ENCODE measurements at regions not wholly inside any gene's neighbourhood (a gene's known extent, or its start where the extent isn't known, plus 50 kb on each side); places are given as distances from the start of the nearest gene placed in this dataset.
A peak's percentile ranks its signal among the peaks of the same experiment; 100 is the strongest.
"Not testable (repeated sequence)": the region's sequence is repeated elsewhere in the genome, so short reads cannot be mapped to it uniquely, and the experiment has no call there.

GRCh38 chr11:71097506-71098240 lies 154.7 kb downstream of the SHANK2 start:
- H3K36me3 ChIP-seq (replicated peaks; ENCODE audit: control insufficient read depth, insufficient read depth, low read length), result peaks cover 5% of the 10 kb centered on the region
- H3K27me3 ChIP-seq (ENCODE audit: control insufficient read depth, insufficient read depth, low read length), result no peaks in the 10 kb centered on the region
- no peak overlapping the region for H3K4me3 ChIP-seq (ENCODE audit: insufficient read depth, low read depth, low read length)
- no peak for DNase-seq

DNA sequence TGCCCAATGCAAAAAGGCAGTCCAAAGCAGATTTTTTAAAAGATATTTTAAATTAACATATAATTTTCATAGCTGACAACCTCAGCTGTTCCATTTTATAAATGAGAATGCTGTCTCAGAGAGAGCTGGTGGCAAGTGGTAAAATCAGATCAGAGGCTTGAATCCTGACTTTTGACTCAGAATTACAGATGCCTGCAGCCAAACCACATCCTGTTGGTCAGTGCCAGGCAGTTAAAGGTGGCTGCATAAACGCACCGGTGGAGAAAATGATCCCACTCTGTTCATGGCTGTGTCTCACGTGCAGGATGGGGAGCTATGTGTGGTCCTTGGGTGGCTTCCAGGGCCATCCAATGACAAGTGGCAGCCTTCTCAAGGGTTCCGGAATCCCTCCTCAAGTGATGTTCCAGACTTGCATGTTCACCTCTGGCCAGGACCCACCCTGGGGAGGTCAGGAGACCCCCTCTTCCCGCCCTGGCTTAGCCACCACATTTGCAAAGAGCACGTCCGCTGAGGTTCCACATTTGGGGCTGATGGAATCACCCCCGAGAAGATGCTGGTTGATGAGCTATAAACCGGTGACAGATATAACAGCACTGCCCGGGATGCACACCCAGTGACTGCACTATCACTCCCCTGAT lies 155.5 kb downstream of the SHANK2 start:
- DNase-seq, result no peak
- Histone ChIP-seq H3K27me3 (ENCODE audit: control insufficient read depth, insufficient read depth, low read length) (no peaks in the 10 kb centered on the region), H3K36me3 (replicated peaks; ENCODE audit: control insufficient read depth, insufficient read depth, low read length) (peaks cover 5% of the 10 kb centered on the region), H3K4me3 (ENCODE audit: insufficient read depth, low read depth, low read length) (no peak overlapping the region)

GRCh38 chr11:71095294-71095850 lies 157.0 kb downstream of the SHANK2 start:
- H3K4me3 ChIP-seq (ENCODE audit: insufficient read depth, low read depth, low read length), result no peak overlapping the region
- H3K27me3 ChIP-seq (ENCODE audit: control insufficient read depth, insufficient read depth, low read length), result no peaks in the 10 kb centered on the region
- H3K36me3 ChIP-seq (replicated peaks; ENCODE audit: control insufficient read depth, insufficient read depth, low read length), result peaks cover 10% of the 10 kb centered on the region
- DNase-seq, result no peak

DNA sequence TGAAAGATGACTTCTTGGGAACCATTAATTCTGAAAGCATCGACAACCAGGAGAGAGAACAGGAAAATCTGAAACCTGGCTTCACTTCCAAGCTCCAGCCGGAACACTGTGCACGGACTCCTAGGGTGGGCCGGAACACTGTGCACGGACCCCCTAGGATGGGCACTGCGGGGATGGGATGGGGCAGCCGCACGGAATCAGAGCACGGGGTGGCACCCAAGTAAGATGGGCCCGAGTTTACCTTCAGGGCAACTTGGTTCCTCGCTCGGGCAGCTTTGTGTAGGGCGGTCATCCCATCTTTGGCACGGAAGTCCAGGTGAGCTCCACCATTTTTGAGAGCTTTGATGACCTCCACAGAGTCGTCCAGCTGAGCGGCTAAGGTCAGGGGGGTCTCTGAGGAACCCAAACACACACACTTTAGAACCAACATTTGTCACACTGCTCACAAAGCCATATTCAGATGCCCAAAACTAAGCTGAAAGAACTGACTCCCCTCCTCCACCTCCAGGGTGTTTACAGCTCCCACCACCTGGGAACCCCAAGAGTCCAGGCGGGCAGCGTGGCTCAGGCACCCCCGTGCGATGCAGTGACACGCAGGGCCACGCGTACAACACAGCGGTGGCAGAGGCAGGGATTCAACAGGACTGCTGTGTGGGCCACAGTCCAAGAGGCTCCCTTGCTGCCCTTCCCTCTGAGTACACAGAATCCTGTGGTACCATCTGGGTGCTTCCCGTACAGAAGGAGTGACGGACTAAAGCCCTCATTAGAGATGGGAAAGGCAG lies 157.9 kb downstream of the SHANK2 start:
- Histone ChIP-seq H3K36me3 (replicated peaks; ENCODE audit: control insufficient read depth, insufficient read depth, low read length) (peaks cover 10% of the 10 kb centered on the region), H3K27me3 (ENCODE audit: control insufficient read depth, insufficient read depth, low read length) (no peaks in the 10 kb centered on the region), H3K4me3 (ENCODE audit: insufficient read depth, low read depth, low read length) (no peak overlapping the region)
- no peak for DNase-seq

DNA sequence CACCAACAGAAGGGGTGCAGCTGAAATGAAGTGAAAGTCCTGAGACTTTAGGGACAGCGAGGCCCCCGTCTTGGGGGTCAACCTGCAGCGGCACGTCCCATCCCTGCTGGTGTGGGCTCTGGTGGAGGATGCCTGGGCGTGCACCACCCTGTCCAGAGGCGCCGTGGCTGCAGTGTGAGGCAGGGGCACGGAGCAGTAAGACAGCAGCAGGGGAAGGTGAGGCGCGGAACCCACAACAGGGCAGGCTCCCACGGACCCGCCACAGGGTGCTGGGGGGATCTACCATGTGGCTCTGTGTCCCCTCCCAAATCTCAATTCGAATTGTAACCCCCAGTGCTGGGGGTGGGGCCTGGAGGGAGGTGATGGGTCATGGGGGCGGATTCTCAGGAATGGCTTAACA lies 158.6 kb downstream of the SHANK2 start:
- no peak overlapping the region for H3K4me3 ChIP-seq (ENCODE audit: insufficient read depth, low read depth, low read length)
- H3K36me3 ChIP-seq (replicated peaks; ENCODE audit: control insufficient read depth, insufficient read depth, low read length), result peaks cover 10% of the 10 kb centered on the region

DNA sequence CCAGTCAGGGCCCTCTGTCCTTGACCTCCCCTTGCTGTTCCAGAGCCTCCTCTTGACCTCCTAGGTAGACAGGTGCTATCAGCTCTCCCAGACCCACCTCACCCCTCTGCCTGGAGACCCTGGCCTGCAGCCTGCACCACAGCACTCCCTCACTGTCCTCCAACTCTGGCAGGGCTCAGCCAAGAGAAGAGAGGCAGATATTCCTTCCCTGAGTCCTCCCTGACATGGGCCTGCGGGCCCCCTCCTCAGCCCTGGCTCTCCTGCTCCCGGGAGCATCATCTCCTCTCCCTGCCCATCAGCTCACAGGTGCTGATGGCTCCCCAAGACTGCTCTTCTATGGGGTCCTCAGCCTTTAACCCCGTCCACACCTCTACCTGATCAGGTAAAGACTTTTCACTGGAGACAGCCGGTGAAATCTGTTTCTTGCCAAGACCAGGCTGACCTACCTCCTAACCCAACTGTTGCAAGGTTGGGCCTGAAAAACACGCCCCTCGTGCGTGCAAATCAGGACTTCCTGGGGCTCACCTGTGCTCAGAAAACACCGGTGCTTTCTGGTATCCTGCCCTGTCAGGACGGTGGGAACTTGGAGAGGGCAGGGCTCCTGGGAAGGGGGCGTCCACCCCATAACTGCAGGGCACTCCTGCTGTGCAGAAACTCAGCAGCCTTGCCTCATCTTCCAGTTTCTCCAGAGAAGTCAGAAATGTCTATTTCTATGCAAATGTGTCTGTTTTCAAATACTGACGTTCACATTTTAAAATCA lies 160.7 kb downstream of the SHANK2 start:
- H3K27me3 ChIP-seq (ENCODE audit: control insufficient read depth, insufficient read depth, low read length), result no peaks in the 10 kb centered on the region
- no peak overlapping the region for H3K4me3 ChIP-seq (ENCODE audit: insufficient read depth, low read depth, low read length)
- H3K36me3 ChIP-seq (replicated peaks; ENCODE audit: control insufficient read depth, insufficient read depth, low read length), result peaks cover 7% of the 10 kb centered on the region
- no peak for DNase-seq

More for the DNA sequence above, 158.6 kb downstream of the SHANK2 start:
- DNase-seq, result no peak
- H3K27me3 ChIP-seq (ENCODE audit: control insufficient read depth, insufficient read depth, low read length), result no peaks in the 10 kb centered on the region

GRCh38 chr11:71089571-71089970 lies 162.8 kb downstream of the SHANK2 start:
- no peaks in the 10 kb centered on the region for H3K27me3 ChIP-seq (ENCODE audit: control insufficient read depth, insufficient read depth, low read length)
- DNase-seq, result no peak
- H3K36me3 ChIP-seq (replicated peaks; ENCODE audit: control insufficient read depth, insufficient read depth, low read length), result peaks cover 7% of the 10 kb centered on the region
- no peak overlapping the region for H3K4me3 ChIP-seq (ENCODE audit: insufficient read depth, low read depth, low read length)

DNA sequence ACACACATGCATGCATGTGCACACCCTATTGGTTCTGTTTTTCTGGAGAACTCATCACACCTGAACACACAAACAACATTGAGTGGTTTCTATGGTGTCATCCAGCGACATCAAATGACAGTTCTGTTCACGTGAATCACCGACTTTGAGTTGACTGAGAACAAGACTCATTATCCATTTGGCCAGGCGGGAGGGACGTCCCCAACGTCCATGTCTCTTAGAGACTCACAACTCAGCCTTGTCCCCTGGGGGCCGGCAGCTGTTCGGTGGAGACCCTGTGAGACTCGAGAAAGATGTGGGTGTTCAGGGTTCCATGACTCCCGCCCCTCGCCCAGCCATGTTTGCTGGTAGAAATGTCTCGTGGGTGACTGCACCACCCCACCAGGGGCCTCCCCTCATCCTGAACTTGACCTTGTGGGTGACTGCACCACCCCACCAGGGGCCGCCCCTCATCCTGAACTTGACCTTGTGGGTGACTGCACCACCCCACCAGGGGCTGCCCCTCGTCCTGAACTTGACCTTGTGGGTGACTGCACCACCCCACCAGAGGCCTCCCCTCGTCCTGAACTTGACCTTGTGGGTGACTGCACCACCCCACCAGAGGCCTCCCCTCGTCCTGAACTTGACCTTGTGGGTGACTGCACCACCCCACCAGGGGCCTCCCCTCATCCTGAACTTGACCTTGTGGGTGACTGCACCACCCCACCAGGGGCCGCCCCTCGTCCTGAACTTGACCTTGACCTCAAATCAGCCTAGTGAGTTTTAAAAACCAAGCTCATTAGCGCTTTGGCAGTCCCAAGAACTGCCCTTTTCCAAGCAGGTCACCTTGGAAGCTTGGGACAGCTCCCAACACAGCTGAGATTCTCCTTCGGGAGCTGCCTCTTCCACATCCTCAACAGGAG lies 163.8 kb downstream of the SHANK2 start:
- H3K27me3 ChIP-seq (ENCODE audit: control insufficient read depth, insufficient read depth, low read length); DNase-seq; H3K4me3 ChIP-seq (ENCODE audit: insufficient read depth, low read depth, low read length); H3K36me3 ChIP-seq (replicated peaks; ENCODE audit: control insufficient read depth, insufficient read depth, low read length): not testable (repeated sequence)

DNA sequence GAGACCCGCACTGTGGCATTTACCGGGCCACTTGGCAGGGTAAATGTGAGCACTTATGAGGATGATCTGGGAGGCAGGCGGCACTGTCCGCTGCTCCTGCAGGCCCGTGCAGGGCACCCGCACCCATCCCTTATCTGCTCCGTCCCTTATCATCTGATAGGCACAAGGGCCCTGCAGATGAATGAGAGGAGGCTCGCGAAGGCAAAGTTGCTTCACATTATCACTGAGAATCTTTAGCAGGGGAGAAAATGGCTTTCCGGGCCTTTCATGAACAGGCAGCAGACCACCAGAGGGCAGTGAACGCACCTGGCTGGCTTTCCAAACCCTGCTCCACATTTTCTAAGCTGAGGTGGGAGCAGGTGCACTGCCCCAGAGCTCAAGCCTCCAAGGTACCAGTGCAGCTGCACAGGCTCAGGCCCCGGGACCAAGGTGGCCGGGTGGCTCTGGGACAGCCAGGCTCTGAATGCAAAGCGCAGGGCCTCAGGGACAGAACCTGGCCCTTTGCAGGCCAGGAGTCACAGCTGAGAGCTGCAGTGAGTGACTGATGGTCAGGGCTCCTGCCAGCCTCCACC lies 165.6 kb downstream of the SHANK2 start:
- Histone ChIP-seq H3K27me3 (ENCODE audit: control insufficient read depth, insufficient read depth, low read length) (no peaks in the 10 kb centered on the region), H3K4me3 (ENCODE audit: insufficient read depth, low read depth, low read length) (no peak overlapping the region), H3K36me3 (replicated peaks; ENCODE audit: control insufficient read depth, insufficient read depth, low read length) (peaks cover 6% of the 10 kb centered on the region)
- DNase-seq, result peak; percentile 86

- DNase-seq, result no peak
Observed at GRCh38 chr11:71084306-71085012, 167.9 kb downstream of the SHANK2 start.

DNA sequence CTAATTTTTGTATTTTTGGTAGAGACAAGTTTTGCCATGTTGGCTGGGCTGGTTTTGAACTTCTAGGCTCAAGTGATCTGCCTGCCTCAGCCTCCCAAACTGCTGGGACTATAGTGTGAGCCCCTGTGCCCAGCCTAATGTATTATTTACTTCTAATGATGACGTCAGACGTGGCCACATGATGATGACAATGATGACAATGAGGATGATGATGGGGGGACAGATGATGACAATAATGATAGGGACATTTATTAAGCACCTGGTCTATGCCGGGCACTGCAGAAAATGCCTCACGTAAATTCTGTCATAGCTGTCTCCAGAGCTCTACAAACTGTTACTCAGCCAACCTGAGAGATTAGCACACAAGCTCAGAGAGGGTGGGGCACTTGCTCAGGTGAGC lies 169.3 kb downstream of the SHANK2 start:
- DNase-seq, result no peak
- H3K4me3 ChIP-seq (ENCODE audit: insufficient read depth, low read depth, low read length), result no peak overlapping the region
- no peaks in the 10 kb centered on the region for H3K27me3 ChIP-seq (ENCODE audit: control insufficient read depth, insufficient read depth, low read length)

More at GRCh38 chr11:71084306-71085012, 167.9 kb downstream of the SHANK2 start:
- no peaks in the 10 kb centered on the region; the same call in none of the 2 replicates for H3K36me3 ChIP-seq (replicated peaks; ENCODE audit: control insufficient read depth, insufficient read depth, low read length)
- H3K4me3 ChIP-seq (ENCODE audit: insufficient read depth, low read depth, low read length), result no peak overlapping the region
- H3K27me3 ChIP-seq (ENCODE audit: control insufficient read depth, insufficient read depth, low read length), result no peaks in the 10 kb centered on the region

GRCh38 chr11:71082454-71082853 lies 169.9 kb downstream of the SHANK2 start:
- DNase-seq, result no peak
- no peaks in the 10 kb centered on the region; the same call in 1 of the 2 replicates for H3K36me3 ChIP-seq (replicated peaks; ENCODE audit: control insufficient read depth, insufficient read depth, low read length)
- no peaks in the 10 kb centered on the region for H3K27me3 ChIP-seq (ENCODE audit: control insufficient read depth, insufficient read depth, low read length)
- no peak overlapping the region for H3K4me3 ChIP-seq (ENCODE audit: insufficient read depth, low read depth, low read length)

More for the DNA sequence above, 169.3 kb downstream of the SHANK2 start:
- no peaks in the 10 kb centered on the region; the same call in 1 of the 2 replicates for H3K36me3 ChIP-seq (replicated peaks; ENCODE audit: control insufficient read depth, insufficient read depth, low read length)
